ENCODE measurements at regions not wholly inside any gene's neighbourhood (a gene's known extent, or its start where the extent isn't known, plus 50 kb on each side); places are given as distances from the start of the nearest gene placed in this dataset.
A peak's percentile ranks its signal among the peaks of the same experiment; 100 is the strongest.
"Not testable (repeated sequence)": the region's sequence is repeated elsewhere in the genome, so short reads cannot be mapped to it uniquely, and the experiment has no call there.

- not testable (repeated sequence) for DNase-seq
Measured at GRCh38 chr3:125831005-125831750, 137.8 kb upstream of the ROPN1B start.

- not testable (repeated sequence) for DNase-seq
Measured at GRCh38 chr3:125835562-125835961, 133.4 kb upstream of the ROPN1B start.

- DNase-seq = peak; percentile 37
Measured at GRCh38 chr3:125836011-125836551, 132.9 kb upstream of the ROPN1B start.

GRCh38 chr3:125836786-125837185 lies 132.2 kb upstream of the ROPN1B start:
- DNase-seq = not testable (repeated sequence)

GRCh38 chr3:125838857-125839256 lies 130.1 kb upstream of the ROPN1B start:
- DNase-seq = not testable (repeated sequence)

GRCh38 chr3:125840465-125840864 lies 128.5 kb upstream of the ROPN1B start:
- DNase-seq = not testable (repeated sequence)

GRCh38 chr3:125847966-125848365 lies 121.0 kb upstream of the ROPN1B start:
- DNase-seq = not testable (repeated sequence)

- DNase-seq = not testable (repeated sequence)
Measured at GRCh38 chr3:125855006-125855405, 114.0 kb upstream of the ROPN1B start.

- DNase-seq = peak; percentile 7
Measured at GRCh38 chr3:125860547-125860946, 108.4 kb upstream of the ROPN1B start.

- DNase-seq = not testable (repeated sequence)
Measured at GRCh38 chr3:125862841-125863254, 106.1 kb upstream of the ROPN1B start.

GRCh38 chr3:125864532-125864931 lies 104.4 kb upstream of the ROPN1B start:
- not testable (repeated sequence) for DNase-seq

- DNase-seq = not testable (repeated sequence)
Measured at GRCh38 chr3:125886006-125886405, 83.0 kb upstream of the ROPN1B start.

- not testable (repeated sequence) for DNase-seq
Measured at GRCh38 chr3:125899181-125899580, 69.8 kb upstream of the ROPN1B start.

GRCh38 chr3:125901473-125901872 lies 67.5 kb upstream of the ROPN1B start:
- DNase-seq = not testable (repeated sequence)

GRCh38 chr3:125903780-125904455 lies 65.1 kb upstream of the ROPN1B start:
- not testable (repeated sequence) for DNase-seq

- DNase-seq = not testable (repeated sequence)
Measured at GRCh38 chr3:125907279-125907678, 61.7 kb upstream of the ROPN1B start.

- DNase-seq = not testable (repeated sequence)
Measured at GRCh38 chr3:125910851-125911250, 58.1 kb upstream of the ROPN1B start.

- peak; percentile 6 for DNase-seq
Measured at GRCh38 chr3:125914608-125915436, 54.2 kb upstream of the ROPN1B start.

GRCh38 chr3:125915437-125915787 lies 53.6 kb upstream of the ROPN1B start:
- not testable (repeated sequence) for DNase-seq

- DNase-seq = peak; percentile 100
Measured at GRCh38 chr3:125915792-125916375, 53.1 kb upstream of the ROPN1B start.

GRCh38 chr3:125916376-125916978 lies 52.5 kb upstream of the ROPN1B start:
- peak; percentile 95 for DNase-seq

GRCh38 chr3:125917020-125917549 lies 51.9 kb upstream of the ROPN1B start:
- DNase-seq = peak; percentile 29

All from stimulated activated CD4-positive, alpha-beta T cell treated with anti-CD3 and anti-CD28 coated beads, Interleukin-4, amount 100 ng/mL, for 24 hours (primary cell).